SH-SY5Y (cell line): ENCODE measurements at regions not wholly inside any gene's neighbourhood (a gene's known extent, or its start where the extent isn't known, plus 50 kb on each side); places are given as distances from the start of the nearest gene placed in this dataset.

Experiments used
- GATA2 ChIP-seq: IDR thresholded peaks from 2 replicates; pipeline ENCODE4 v1.6.1; 2011; ENCODE audit warnings: mild to moderate bottlenecking, low read depth, low read length
- GATA3 ChIP-seq: IDR thresholded peaks from 2 replicates; pipeline ENCODE4 v1.6.1; 2011; ENCODE audit warnings: low read depth, mild to moderate bottlenecking, low read length, moderate library complexity

DNA sequence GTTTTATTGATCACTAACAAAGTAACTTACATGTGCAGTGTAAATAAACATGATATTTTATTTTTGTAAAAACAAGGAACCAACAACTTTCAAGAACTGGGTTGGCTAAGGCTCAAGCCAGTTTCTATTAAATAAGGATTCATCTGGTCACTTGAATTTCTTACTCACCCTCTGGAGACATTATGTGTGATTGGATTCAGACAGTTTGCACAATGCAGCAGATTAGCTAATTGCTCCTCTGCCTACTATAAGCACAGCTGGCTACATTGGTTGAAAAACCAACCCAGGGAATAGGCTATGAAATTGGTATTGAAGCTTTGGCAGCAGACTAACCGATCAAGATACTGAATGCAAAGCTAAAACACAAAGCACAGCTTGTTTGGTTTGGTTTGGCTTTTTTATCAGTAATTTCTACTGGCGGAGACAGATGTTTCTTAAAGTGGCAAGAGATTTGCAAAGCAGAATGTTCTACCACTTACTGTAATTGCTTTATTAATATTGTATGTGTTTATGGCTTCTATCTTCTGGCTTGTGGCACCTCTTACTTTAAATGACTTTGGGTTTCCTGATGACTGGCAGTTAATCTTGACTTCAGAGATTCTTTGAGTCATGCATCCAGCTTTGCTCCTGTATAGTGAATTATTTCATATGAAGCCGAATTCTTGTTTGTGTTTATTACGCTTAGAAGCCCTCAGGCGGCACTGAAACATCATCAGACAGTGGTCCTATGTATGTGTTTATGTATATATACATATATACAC is 231.5 kb downstream of the MPDZ start:
- no peak for TF ChIP-seq GATA3
- TF ChIP-seq GATA2 = no peak
